HG03196 (cell line): ENCODE measurements at regions not wholly inside any gene's neighbourhood (a gene's known extent, or its start where the extent isn't known, plus 50 kb on each side); places are given as distances from the start of the nearest gene placed in this dataset.
"Not testable (repeated sequence)": the region's sequence is repeated elsewhere in the genome, so short reads cannot be mapped to it uniquely, and the experiment has no call there.

Source experiments
- ATAC-seq: cut with Tn5 transposase; IDR thresholded peaks from one replicate; pipeline ENCODE4 v1.9.1; 2021; ENCODE audit not compliant: unreplicated experiment

- ATAC-seq = no peak
Observed at GRCh38 chr6:44001318-44002066, 125.8 kb downstream of the MRPL14 start.

- no peak for ATAC-seq
Observed at GRCh38 chr6:44000164-44000842, 126.9 kb downstream of the MRPL14 start.

GRCh38 chr6:43999628-44000027 lies 127.6 kb downstream of the MRPL14 start:
- no peak for ATAC-seq

- not testable (repeated sequence) for ATAC-seq
Observed at GRCh38 chr6:43998592-43999243, 128.5 kb downstream of the MRPL14 start.

- ATAC-seq = not testable (repeated sequence)
Observed at GRCh38 chr6:43997990-43998585, 129.2 kb downstream of the MRPL14 start.

- ATAC-seq = no peak
Observed at GRCh38 chr6:43997345-43997677, 129.9 kb downstream of the MRPL14 start.

GRCh38 chr6:43996618-43997344 lies 130.5 kb downstream of the MRPL14 start:
- no peak for ATAC-seq

GRCh38 chr6:43995137-43995536 lies 132.1 kb downstream of the MRPL14 start:
- no peak for ATAC-seq

- no peak for ATAC-seq
Observed at GRCh38 chr6:43993881-43994523, 133.2 kb downstream of the MRPL14 start.

- no peak for ATAC-seq
Observed at GRCh38 chr6:43992783-43993644, 134.2 kb downstream of the MRPL14 start.

GRCh38 chr6:43992126-43992663 lies 135.1 kb downstream of the MRPL14 start:
- ATAC-seq = no peak

- no peak for ATAC-seq
Observed at GRCh38 chr6:43990627-43991619, 136.3 kb downstream of the MRPL14 start.

GRCh38 chr6:43990275-43990626 lies 137.0 kb downstream of the MRPL14 start:
- ATAC-seq = no peak

- no peak for ATAC-seq
Observed at GRCh38 chr6:43989581-43990146, 137.6 kb downstream of the MRPL14 start.

GRCh38 chr6:43988801-43989200 lies 138.5 kb downstream of the MRPL14 start:
- no peak for ATAC-seq

GRCh38 chr6:43987838-43988439 lies 139.3 kb downstream of the MRPL14 start:
- ATAC-seq = no peak

GRCh38 chr6:43986177-43986825 lies 141.0 kb downstream of the MRPL14 start:
- ATAC-seq = no peak
